ENCODE measurements at regions not wholly inside any gene's neighbourhood (a gene's known extent, or its start where the extent isn't known, plus 50 kb on each side); places are given as distances from the start of the nearest gene placed in this dataset.

- TF ChIP-seq POLR2A (IDR thresholded peaks at IDR 0.05) = no peak
- TF ChIP-seq, protein P1, sequence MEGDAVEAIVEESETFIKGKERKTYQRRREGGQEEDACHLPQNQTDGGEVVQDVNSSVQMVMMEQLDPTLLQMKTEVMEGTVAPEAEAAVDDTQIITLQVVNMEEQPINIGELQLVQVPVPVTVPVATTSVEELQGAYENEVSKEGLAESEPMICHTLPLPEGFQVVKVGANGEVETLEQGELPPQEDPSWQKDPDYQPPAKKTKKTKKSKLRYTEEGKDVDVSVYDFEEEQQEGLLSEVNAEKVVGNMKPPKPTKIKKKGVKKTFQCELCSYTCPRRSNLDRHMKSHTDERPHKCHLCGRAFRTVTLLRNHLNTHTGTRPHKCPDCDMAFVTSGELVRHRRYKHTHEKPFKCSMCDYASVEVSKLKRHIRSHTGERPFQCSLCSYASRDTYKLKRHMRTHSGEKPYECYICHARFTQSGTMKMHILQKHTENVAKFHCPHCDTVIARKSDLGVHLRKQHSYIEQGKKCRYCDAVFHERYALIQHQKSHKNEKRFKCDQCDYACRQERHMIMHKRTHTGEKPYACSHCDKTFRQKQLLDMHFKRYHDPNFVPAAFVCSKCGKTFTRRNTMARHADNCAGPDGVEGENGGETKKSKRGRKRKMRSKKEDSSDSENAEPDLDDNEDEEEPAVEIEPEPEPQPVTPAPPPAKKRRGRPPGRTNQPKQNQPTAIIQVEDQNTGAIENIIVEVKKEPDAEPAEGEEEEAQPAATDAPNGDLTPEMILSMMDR (IDR thresholded peaks at IDR 0.05) = no peak
Measured at GRCh38 chr2:235398321-235398720, 95.5 kb upstream of the AGAP1 start.
